LNCAP (cell line): ENCODE measurements at regions not wholly inside any gene's neighbourhood (a gene's known extent, or its start where the extent isn't known, plus 50 kb on each side); places are given as distances from the start of the nearest gene placed in this dataset.

Source experiments
- CTCF ChIP-seq: fragments of 450-650 bp; IDR thresholded peaks from 2 replicates; pipeline ENCODE4 v1.5.1; 2017; ENCODE audit warnings: mild to moderate bottlenecking

- no peak for TF ChIP-seq CTCF
These were observed 152.9 kb downstream of the LPIN1 start for GRCh38 chr2:11899264-11899818.

GRCh38 chr2:11901351-11902069 lies 155.1 kb downstream of the LPIN1 start:
- no peak for TF ChIP-seq CTCF

- TF ChIP-seq CTCF, result no peak
These were observed 156.7 kb downstream of the LPIN1 start for GRCh38 chr2:11903085-11903606.

GRCh38 chr2:11904029-11904428 lies 157.6 kb downstream of the LPIN1 start:
- no peak for TF ChIP-seq CTCF

GRCh38 chr2:11904941-11905340 lies 158.5 kb downstream of the LPIN1 start:
- no peak for TF ChIP-seq CTCF

GRCh38 chr2:11907190-11907589 lies 160.8 kb downstream of the LPIN1 start:
- no peak for TF ChIP-seq CTCF

GRCh38 chr2:11910971-11911370 lies 164.5 kb downstream of the LPIN1 start:
- TF ChIP-seq CTCF, result no peak
